Epithelial cell of proximal tubule (primary cell): ENCODE measurements at regions not wholly inside any gene's neighbourhood (a gene's known extent, or its start where the extent isn't known, plus 50 kb on each side); places are given as distances from the start of the nearest gene placed in this dataset.

ENCODE experiments used
- DNase-seq: peaks from one replicate; pipeline ENCODE4 v3.0.0-alpha.2; 2011; ENCODE audit warnings: low read depth
- H3K4me3 ChIP-seq: 2 replicates; pipeline ENCODE4 v1.5.1; 2011; ENCODE audit warnings: low read depth, mild to moderate bottlenecking, low read length
- TF ChIP-seq, protein P1 (sequence below): conservative IDR thresholded peaks from 2 replicates; pipeline ENCODE4 v1.5.1; 2012; ENCODE audit warnings: low read depth, mild to moderate bottlenecking, low read length

DNA sequence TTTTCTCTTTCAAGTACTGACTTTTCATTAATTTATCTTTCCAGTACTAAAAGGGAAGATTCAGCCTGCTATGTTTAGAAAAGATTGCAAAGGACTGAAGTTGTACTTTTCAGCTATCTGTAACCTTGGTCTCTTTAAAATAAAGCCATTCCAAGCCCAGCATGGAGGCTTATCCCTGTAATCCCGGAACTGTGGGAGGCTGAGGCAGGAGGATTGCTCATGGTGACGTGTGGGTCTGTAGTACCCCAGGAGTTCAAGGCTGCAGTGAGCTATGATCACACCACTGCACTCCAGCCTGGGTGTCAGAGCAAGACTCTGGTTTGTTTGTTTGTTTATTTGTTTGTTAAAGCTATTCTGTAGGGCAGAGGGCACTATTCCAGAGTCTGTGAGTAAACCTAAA lies 50.6 kb upstream of the TMEM170B start:
- H3K4me3 ChIP-seq = no peak overlapping the region
- TF ChIP-seq, protein P1, sequence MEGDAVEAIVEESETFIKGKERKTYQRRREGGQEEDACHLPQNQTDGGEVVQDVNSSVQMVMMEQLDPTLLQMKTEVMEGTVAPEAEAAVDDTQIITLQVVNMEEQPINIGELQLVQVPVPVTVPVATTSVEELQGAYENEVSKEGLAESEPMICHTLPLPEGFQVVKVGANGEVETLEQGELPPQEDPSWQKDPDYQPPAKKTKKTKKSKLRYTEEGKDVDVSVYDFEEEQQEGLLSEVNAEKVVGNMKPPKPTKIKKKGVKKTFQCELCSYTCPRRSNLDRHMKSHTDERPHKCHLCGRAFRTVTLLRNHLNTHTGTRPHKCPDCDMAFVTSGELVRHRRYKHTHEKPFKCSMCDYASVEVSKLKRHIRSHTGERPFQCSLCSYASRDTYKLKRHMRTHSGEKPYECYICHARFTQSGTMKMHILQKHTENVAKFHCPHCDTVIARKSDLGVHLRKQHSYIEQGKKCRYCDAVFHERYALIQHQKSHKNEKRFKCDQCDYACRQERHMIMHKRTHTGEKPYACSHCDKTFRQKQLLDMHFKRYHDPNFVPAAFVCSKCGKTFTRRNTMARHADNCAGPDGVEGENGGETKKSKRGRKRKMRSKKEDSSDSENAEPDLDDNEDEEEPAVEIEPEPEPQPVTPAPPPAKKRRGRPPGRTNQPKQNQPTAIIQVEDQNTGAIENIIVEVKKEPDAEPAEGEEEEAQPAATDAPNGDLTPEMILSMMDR = no peak
- no peak for DNase-seq

DNA sequence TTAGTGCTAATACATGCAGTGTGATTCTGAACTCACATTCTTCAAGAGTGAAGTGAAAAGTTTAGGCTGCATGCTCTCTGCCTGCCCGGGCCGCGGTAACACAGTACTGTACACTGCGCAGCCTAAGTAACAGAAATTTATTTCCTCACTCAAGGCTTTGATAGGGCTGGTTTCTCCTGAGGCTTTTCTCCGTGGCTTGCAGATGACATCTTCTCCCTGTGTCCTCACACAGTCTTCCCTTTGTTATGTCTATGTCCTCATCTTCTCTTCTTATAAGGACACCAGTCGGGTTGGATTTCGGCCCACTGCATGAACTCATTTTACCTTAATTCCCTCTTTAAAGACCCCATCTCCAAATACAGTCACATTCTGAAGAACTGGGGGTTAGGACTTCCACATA lies 51.1 kb upstream of the TMEM170B start:
- DNase-seq = no peak
- TF ChIP-seq, protein P1 = no peak
- H3K4me3 ChIP-seq = no peak overlapping the region

DNA sequence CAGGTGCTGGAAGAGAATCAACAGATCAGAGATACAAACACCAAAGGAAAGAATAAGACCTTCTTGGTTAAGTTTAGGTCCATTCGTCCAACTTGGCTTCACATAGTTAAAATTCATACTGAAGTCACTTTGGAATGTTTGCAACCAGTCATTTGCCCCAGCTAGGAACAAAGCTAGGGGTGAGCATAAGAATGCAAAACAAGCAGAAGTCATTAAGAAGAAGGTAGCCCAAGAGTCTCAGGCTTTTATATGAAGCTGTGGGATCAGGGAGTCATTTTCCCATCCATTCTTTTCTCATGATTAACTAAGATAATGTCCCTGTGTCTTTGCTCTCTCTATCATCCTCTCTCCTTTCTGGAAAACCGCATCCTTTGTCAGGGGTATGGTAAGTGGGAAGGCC lies 51.5 kb upstream of the TMEM170B start:
- TF ChIP-seq, protein P1 = no peak
- no peak for DNase-seq
- no peak overlapping the region for H3K4me3 ChIP-seq

DNA sequence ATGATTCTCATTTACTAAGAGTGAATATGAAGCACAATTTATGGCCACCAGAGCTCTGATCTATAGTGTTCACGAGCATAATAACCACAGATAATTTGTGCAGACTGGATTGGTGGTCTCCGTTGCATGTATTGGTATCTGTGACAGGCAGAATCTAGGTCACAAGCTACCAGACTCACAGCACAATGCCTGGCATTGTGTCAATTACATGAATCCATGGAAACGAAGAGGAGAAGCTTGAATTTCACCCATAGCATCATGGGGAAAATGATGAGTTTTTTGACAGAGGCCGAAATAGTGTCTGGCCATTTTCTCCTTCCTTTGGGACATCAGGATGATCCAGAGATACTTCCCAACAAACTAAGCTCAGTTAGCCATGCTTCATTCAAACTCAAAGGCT lies 52.3 kb upstream of the TMEM170B start:
- TF ChIP-seq, protein P1 = no peak
- no peak for DNase-seq

DNA sequence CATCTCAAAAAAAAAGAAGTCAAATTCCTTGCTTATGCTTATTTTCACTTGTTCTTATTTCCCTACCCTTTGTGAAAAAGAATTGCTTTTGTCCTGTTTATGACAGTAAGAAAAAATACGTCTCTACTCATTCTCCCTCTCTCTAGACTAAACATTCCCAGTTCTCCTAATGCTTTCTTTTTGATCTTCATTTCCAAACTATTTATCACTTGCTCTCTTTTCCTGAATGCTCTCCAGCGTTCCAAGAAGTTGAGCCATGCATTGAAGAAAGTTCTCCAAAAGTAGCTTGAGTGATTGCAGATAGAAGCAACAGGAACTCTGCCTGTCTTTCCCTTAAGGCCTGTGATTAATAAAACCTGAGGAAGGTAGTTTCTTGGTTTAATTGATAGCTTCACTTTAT lies 53.1 kb upstream of the TMEM170B start:
- no peak for DNase-seq
- no peak overlapping the region for H3K4me3 ChIP-seq
- TF ChIP-seq, protein P1 = no peak

More for the DNA sequence above, 52.3 kb upstream of the TMEM170B start:
- H3K4me3 ChIP-seq = no peak overlapping the region

DNA sequence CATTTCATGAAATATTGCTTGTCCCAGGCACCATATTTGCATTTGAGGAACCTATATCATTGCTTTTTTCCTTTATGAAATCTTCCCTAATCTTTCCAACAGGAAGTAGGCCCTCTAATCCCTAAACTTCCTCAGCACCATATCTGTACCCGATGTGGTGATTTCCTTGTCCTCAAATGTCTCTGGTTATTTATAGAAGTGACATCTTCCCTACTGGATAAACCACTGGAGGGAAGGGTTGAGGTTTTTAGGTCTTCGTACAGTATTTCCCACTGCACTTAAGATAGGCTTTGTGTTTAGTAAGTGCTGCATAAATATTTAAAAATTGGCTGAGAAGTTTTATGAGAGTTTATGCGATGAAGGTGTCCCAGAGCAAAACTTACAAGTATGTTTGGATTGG lies 54.9 kb upstream of the TMEM170B start:
- no peak for DNase-seq
- TF ChIP-seq, protein P1 = no peak
- H3K4me3 ChIP-seq = no peak overlapping the region

DNA sequence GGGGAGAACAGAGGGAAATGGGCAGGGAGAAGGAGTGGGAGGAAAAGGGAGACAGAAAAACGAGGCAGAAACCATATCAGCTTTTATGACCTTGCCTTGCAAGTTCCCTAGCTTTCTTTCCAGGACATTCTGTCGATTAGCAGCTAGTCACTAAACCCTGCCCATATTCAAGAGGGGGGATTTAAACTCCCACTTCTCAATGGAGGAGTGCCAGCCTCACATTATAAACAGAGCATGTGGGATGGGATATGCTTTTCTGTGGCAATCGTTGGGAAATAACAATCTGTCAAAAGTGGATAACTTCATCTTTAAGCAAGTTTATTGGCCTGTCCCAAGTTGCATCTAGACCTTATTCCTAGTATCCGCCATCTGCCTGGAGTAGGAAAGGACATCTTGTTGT lies 57.0 kb upstream of the TMEM170B start:
- no peak overlapping the region for H3K4me3 ChIP-seq
- no peak for DNase-seq
- TF ChIP-seq, protein P1 = no peak
